Peyer's patch (tissue), 4 donors: ENCODE measurements at regions not wholly inside any gene's neighbourhood (a gene's known extent, or its start where the extent isn't known, plus 50 kb on each side); places are given as distances from the start of the nearest gene placed in this dataset.

ENCODE experiments used
- POLR2A ChIP-seq, 2 donors: fragments of 450-650 bp; IDR thresholded peaks; one replicate each; pipeline ENCODE4 v1.5.1; 2017; ENCODE audit warnings: antibody characterized with exemption in 2 of 2, mild to moderate bottlenecking in 2 of 2, moderate library complexity in 2 of 2
- TF ChIP-seq, protein P1 (sequence below), 6 experiments: fragments of 450-650 bp in 4 of 6; fragments of 200-600 bp in 2 of 6; sonication (generic) in 1 of 6; IDR thresholded peaks; one replicate each; pipeline ENCODE4 v1.5.1; 2017 to 2019; ENCODE audit warnings: antibody characterized with exemption in 6 of 6, mild to moderate bottlenecking in 3 of 6, moderate library complexity in 1 of 6

DNA sequence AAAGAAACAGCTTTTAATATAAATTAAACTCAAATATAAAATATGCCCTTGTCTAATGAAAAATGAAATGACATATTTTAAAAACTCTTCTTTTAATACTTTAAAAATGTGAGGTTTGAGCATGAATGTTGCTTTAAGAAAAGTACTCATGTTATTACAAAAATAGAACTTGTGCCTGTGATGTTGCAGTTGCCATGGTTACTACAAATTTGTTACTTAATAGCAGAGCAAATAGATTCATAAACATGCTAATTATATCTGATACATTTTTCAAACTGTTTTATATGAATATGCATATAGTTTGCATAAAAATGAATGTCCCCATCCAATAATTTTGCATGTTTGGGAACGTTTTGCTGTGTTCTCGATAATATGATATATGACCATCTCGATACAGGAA, 152.3 kb upstream of the DPYD start:
- TF ChIP-seq, protein P1, sequence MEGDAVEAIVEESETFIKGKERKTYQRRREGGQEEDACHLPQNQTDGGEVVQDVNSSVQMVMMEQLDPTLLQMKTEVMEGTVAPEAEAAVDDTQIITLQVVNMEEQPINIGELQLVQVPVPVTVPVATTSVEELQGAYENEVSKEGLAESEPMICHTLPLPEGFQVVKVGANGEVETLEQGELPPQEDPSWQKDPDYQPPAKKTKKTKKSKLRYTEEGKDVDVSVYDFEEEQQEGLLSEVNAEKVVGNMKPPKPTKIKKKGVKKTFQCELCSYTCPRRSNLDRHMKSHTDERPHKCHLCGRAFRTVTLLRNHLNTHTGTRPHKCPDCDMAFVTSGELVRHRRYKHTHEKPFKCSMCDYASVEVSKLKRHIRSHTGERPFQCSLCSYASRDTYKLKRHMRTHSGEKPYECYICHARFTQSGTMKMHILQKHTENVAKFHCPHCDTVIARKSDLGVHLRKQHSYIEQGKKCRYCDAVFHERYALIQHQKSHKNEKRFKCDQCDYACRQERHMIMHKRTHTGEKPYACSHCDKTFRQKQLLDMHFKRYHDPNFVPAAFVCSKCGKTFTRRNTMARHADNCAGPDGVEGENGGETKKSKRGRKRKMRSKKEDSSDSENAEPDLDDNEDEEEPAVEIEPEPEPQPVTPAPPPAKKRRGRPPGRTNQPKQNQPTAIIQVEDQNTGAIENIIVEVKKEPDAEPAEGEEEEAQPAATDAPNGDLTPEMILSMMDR (IDR thresholded peaks at IDR 0.05): no peak
- no peak for TF ChIP-seq POLR2A (IDR thresholded peaks at IDR 0.05)
